ENCODE measurements at regions not wholly inside any gene's neighbourhood (a gene's known extent, or its start where the extent isn't known, plus 50 kb on each side); places are given as distances from the start of the nearest gene placed in this dataset.

DNA sequence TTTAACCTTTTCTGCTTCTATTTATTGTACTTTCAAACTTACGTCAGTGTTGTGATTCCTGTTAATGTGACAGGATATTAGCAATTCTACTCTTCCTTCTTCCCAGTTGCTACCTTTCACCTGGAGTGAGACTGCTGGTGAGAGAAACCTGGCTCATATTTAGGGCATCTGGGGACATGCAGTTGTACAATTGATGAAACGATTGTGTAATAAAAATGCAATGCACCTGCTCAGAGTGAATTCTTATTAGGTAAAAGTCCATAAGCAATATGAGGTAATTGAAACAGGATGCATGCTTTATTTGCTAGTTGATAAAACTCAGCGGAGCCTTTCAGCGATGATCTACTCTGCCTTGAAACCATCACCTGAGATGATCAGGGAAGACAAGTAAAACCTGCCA lies 116.1 kb upstream of the FBXO33 start:
- H3K4me2 ChIP-seq (ENCODE audit: low read length) = no peak overlapping the region
- H3K4me1 ChIP-seq (ENCODE audit: control insufficient read depth in 1 of 2, insufficient read depth in 2 of 2, low read length in 2 of 2) = no peaks in the 10 kb centered on the region
- intact Hi-C loops (cut with micrococcal nuclease) = no loop called here
- no peaks in the 10 kb centered on the region for H3K9me2 ChIP-seq (ENCODE audit: insufficient read depth)
- H3K9ac ChIP-seq (ENCODE audit: low read length) = no peak overlapping the region
- no peak overlapping the region for H3K4me3 ChIP-seq (replicated peaks in 1 of 2; ENCODE audit: low read depth in 1 of 2, low read length in 2 of 2)
- H3K27me3 ChIP-seq (ENCODE audit: insufficient read depth, low read length) = no peaks in the 10 kb centered on the region
- CTCF ChIA-PET = no interaction called here
- ATAC-seq (no peak), DNase-seq (ENCODE audit: low read depth, low spot score) (no peak)
- BruUV-seq (replicated peaks) = no TSS peak
- POLR2A ChIA-PET = no interaction called here
- no peaks in the 10 kb centered on the region for H4K20me1 ChIP-seq (ENCODE audit: insufficient read depth)
- no peak overlapping the region for H2AFZ ChIP-seq (ENCODE audit: low read depth, low read length, poor library complexity, severe bottlenecking)
- H3K79me2 ChIP-seq (ENCODE audit: insufficient read depth, low read length) = no peaks in the 10 kb centered on the region
- H3K36me3 ChIP-seq (ENCODE audit: control insufficient read depth in 1 of 2, insufficient read depth in 2 of 2, low read length in 2 of 2) = no peaks in the 10 kb centered on the region
- no peaks in the 10 kb centered on the region for H3K9me3 ChIP-seq (ENCODE audit: control insufficient read depth in 1 of 2, insufficient read depth in 1 of 2, low read depth in 1 of 2, low read length in 2 of 2)
- TF ChIP-seq FOSL1 (IDR thresholded peaks at IDR 0.05; ENCODE audit: low read depth) (no peak), EGR1 (IDR thresholded peaks at IDR 0.05; ENCODE audit: low read depth) (no peak), RAD21 (IDR thresholded peaks at IDR 0.05; ENCODE audit: low read depth) (no peak), ZNF274 (IDR thresholded peaks at IDR 0.05; ENCODE audit: low read depth, low read length) (no peak), JUND (IDR thresholded peaks at IDR 0.05) (no peak), ELF1 (IDR thresholded peaks at IDR 0.05; ENCODE audit: borderline replicate concordance, low read depth) (no peak), POLR2A (IDR thresholded peaks at IDR 0.05; ENCODE audit: borderline replicate concordance, extremely low read depth, insufficient read depth, insufficient read length) (no peak), CBX3 (IDR thresholded peaks at IDR 0.05; ENCODE audit: low read depth) (no peak), SIN3A (IDR thresholded peaks at IDR 0.05; ENCODE audit: low read depth) (no peak), YY1 (IDR thresholded peaks at IDR 0.05; ENCODE audit: extremely low read depth, insufficient replicate concordance, low read depth, low read length) (no peak), SP1 (IDR thresholded peaks at IDR 0.05; ENCODE audit: low read depth) (no peak), SRF (IDR thresholded peaks at IDR 0.05; ENCODE audit: low read depth) (no peak), EZH2 (IDR thresholded peaks at IDR 0.05) (no peak)
- RAD21 ChIA-PET (ENCODE audit: low non-redundant PET in 1 of 2, low total read pairs in 2 of 2, uncharacterized antibody in 2 of 2, unreplicated experiment in 2 of 2) = no interaction called here
- no peak overlapping the region for H3K27ac ChIP-seq (ENCODE audit: low read depth, low read length)

DNA sequence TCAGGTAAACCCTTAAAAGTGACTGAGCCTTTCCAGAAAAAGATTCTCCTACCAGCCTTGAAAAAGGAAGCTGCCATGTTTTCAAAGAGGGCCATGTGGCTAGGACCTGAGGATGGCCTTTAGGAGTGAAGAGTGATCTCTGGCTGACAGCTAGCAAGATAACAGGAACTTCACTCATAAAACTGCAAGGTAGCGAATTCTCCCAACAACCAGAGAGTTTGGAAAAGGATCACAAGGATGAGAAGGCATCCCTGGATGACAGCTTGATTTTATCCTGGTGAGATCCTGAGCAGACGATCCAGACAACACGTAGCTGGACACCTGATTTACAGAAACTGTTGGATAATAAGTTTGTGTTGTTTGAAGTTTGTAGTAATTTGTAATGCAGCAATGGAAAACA lies 115.6 kb upstream of the FBXO33 start:
- DNase-seq (ENCODE audit: low read depth, low spot score) = no peak
- ATAC-seq = no peak
- Histone ChIP-seq H3K9ac (ENCODE audit: low read length) (no peak overlapping the region), H3K4me3 (replicated peaks in 1 of 2; ENCODE audit: low read depth in 1 of 2, low read length in 2 of 2) (no peak overlapping the region), H3K27me3 (ENCODE audit: insufficient read depth, low read length) (no peaks in the 10 kb centered on the region), H3K36me3 (ENCODE audit: control insufficient read depth in 1 of 2, insufficient read depth in 2 of 2, low read length in 2 of 2) (no peaks in the 10 kb centered on the region), H4K20me1 (ENCODE audit: insufficient read depth) (no peaks in the 10 kb centered on the region), H3K9me3 (ENCODE audit: control insufficient read depth in 1 of 2, insufficient read depth in 1 of 2, low read depth in 1 of 2, low read length in 2 of 2) (no peaks in the 10 kb centered on the region), H3K27ac (ENCODE audit: low read depth, low read length) (no peak overlapping the region), H3K4me2 (ENCODE audit: low read length) (no peak overlapping the region), H3K79me2 (ENCODE audit: insufficient read depth, low read length) (no peaks in the 10 kb centered on the region), H3K4me1 (ENCODE audit: control insufficient read depth in 1 of 2, insufficient read depth in 2 of 2, low read length in 2 of 2) (no peaks in the 10 kb centered on the region), H3K9me2 (ENCODE audit: insufficient read depth) (no peaks in the 10 kb centered on the region), H2AFZ (ENCODE audit: low read depth, low read length, poor library complexity, severe bottlenecking) (no peak overlapping the region)
- no TSS peak for BruUV-seq (replicated peaks)
- RAD21 ChIA-PET (ENCODE audit: low non-redundant PET in 1 of 2, low total read pairs in 2 of 2, uncharacterized antibody in 2 of 2, unreplicated experiment in 2 of 2) = no interaction called here
- TF ChIP-seq SP1 (IDR thresholded peaks at IDR 0.05; ENCODE audit: low read depth) = no peak
- no peak for TF ChIP-seq EGR1 (IDR thresholded peaks at IDR 0.05; ENCODE audit: low read depth)
- intact Hi-C loops (cut with micrococcal nuclease) = no loop called here
- POLR2A ChIA-PET = no interaction called here
- CTCF ChIA-PET = no interaction called here
